Astrocyte of the cerebellum (primary cell): ENCODE measurements at regions not wholly inside any gene's neighbourhood (a gene's known extent, or its start where the extent isn't known, plus 50 kb on each side); places are given as distances from the start of the nearest gene placed in this dataset.
"Not testable (repeated sequence)": the region's sequence is repeated elsewhere in the genome, so short reads cannot be mapped to it uniquely, and the experiment has no call there.

Experiments used
- DNase-seq: peaks from one replicate; pipeline ENCODE4 v3.0.0-alpha.2; 2011; ENCODE audit warnings: low read depth
- H3K4me3 ChIP-seq: 2 replicates; pipeline ENCODE4 v1.5.1; 2011; ENCODE audit warnings: mild to moderate bottlenecking, low read depth, low read length, moderate library complexity
- CTCF ChIP-seq: IDR thresholded peaks from 2 replicates; pipeline ENCODE4 v1.5.1; 2012; ENCODE audit warnings: low read length, low read depth, moderate library complexity, mild to moderate bottlenecking; ENCODE audit errors: missing control alignments
- in situ Hi-C: cut with HindIII; loops from 2 replicates; pipeline ENCODE4 v1.10.0; 2017; ENCODE audit warnings: low sequenced_read_pairs

GRCh38 chr5:159802661-159803060 is 113.6 kb upstream of the ADRA1B start:
- no peak for DNase-seq
- in situ Hi-C loops, result no loop called here
- H3K4me3 ChIP-seq, result no peak overlapping the region
- TF ChIP-seq CTCF, result no peak

GRCh38 chr5:159804121-159804520 is 112.2 kb upstream of the ADRA1B start:
- TF ChIP-seq CTCF, result no peak
- H3K4me3 ChIP-seq, result no peak overlapping the region
- in situ Hi-C loops, result no loop called here

GRCh38 chr5:159805021-159805420 is 111.3 kb upstream of the ADRA1B start:
- TF ChIP-seq CTCF, result no peak
- no peak overlapping the region for H3K4me3 ChIP-seq
- no peak for DNase-seq
- in situ Hi-C loops, result no loop called here

More at GRCh38 chr5:159804121-159804520, 112.2 kb upstream of the ADRA1B start:
- DNase-seq, result no peak

GRCh38 chr5:159807135-159807534 is 109.1 kb upstream of the ADRA1B start:
- in situ Hi-C loops, result not testable (repeated sequence)

GRCh38 chr5:159807586-159807985 is 108.7 kb upstream of the ADRA1B start:
- H3K4me3 ChIP-seq, result no peak overlapping the region
- no peak for TF ChIP-seq CTCF
- no peak for DNase-seq
- in situ Hi-C loops, result no loop called here

More at GRCh38 chr5:159807135-159807534, 109.1 kb upstream of the ADRA1B start:
- not testable (repeated sequence) for H3K4me3 ChIP-seq, DNase-seq

- TF ChIP-seq CTCF, result no peak
- no peak overlapping the region for H3K4me3 ChIP-seq
- in situ Hi-C loops, result no loop called here
- DNase-seq, result no peak
Measured at GRCh38 chr5:159811712-159812111, 104.6 kb upstream of the ADRA1B start.

GRCh38 chr5:159812759-159813158 is 103.5 kb upstream of the ADRA1B start:
- DNase-seq, in situ Hi-C loops, H3K4me3 ChIP-seq: not testable (repeated sequence)

- H3K4me3 ChIP-seq, result no peak overlapping the region
- no peak for TF ChIP-seq CTCF
- DNase-seq, result no peak
- in situ Hi-C loops, result no loop called here
Measured at GRCh38 chr5:159814222-159814621, 102.1 kb upstream of the ADRA1B start.
